ENCODE measurements at regions not wholly inside any gene's neighbourhood (a gene's known extent, or its start where the extent isn't known, plus 50 kb on each side); places are given as distances from the start of the nearest gene placed in this dataset.

DNA sequence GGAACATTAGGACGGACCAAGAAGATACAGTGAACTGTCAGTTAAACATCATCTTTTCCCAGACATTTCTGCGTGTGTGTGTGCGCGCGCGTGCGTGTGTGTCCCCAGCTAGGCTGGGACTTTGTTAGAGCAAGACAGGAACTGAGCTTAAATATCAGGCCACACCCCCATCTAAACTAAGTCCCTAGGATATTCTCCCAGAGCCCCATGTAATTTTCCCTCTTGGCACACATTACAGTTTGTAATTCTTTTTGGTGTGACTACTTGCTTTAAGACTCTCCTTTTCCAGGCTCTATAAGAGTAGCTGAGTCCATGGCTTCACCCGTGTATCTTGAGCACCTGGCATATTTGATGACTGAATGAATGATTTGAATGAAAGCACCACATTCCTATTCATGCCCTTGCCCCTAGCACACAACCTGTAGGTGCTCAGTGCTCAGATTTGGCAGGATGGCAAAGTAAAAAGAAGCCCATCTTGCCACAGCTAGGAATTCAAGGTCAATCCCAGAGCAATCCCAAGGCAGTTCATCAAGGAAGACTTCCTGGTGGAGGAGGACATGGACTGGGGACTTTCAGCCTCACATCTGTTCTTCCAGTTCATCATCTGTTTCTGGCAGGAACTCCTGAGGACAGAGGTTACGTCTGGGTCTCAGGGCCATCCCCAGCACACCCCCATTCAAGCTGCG is 69.2 kb downstream of the MRPL14 start (continued):
- TF ChIP-seq, protein P1, sequence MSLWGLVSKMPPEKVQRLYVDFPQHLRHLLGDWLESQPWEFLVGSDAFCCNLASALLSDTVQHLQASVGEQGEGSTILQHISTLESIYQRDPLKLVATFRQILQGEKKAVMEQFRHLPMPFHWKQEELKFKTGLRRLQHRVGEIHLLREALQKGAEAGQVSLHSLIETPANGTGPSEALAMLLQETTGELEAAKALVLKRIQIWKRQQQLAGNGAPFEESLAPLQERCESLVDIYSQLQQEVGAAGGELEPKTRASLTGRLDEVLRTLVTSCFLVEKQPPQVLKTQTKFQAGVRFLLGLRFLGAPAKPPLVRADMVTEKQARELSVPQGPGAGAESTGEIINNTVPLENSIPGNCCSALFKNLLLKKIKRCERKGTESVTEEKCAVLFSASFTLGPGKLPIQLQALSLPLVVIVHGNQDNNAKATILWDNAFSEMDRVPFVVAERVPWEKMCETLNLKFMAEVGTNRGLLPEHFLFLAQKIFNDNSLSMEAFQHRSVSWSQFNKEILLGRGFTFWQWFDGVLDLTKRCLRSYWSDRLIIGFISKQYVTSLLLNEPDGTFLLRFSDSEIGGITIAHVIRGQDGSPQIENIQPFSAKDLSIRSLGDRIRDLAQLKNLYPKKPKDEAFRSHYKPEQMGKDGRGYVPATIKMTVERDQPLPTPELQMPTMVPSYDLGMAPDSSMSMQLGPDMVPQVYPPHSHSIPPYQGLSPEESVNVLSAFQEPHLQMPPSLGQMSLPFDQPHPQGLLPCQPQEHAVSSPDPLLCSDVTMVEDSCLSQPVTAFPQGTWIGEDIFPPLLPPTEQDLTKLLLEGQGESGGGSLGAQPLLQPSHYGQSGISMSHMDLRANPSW (CRISPR knock-in tag; IDR thresholded peaks at IDR 0.05) = peak; percentile 46; the same call in 1 of the 2 replicates
- TF ChIP-seq YBX1 (IDR thresholded peaks at IDR 0.05) = no peak
- no peak for TF ChIP-seq RHOXF2B (CRISPR knock-in tag; conservative IDR thresholded peaks at IDR 0.05)
- TF ChIP-seq ZNF121 (CRISPR knock-in tag; conservative IDR thresholded peaks at IDR 0.05) = no peak
- TF ChIP-seq NR2C2 (CRISPR knock-in tag; IDR thresholded peaks at IDR 0.05) = no peak
- no peak for TF ChIP-seq NR2C2 (tag; IDR thresholded peaks at IDR 0.05)
- no peak for TF ChIP-seq BDP1 (IDR thresholded peaks at IDR 0.05; ENCODE audit: insufficient read depth, insufficient read length)
- TF ChIP-seq, protein P2, sequence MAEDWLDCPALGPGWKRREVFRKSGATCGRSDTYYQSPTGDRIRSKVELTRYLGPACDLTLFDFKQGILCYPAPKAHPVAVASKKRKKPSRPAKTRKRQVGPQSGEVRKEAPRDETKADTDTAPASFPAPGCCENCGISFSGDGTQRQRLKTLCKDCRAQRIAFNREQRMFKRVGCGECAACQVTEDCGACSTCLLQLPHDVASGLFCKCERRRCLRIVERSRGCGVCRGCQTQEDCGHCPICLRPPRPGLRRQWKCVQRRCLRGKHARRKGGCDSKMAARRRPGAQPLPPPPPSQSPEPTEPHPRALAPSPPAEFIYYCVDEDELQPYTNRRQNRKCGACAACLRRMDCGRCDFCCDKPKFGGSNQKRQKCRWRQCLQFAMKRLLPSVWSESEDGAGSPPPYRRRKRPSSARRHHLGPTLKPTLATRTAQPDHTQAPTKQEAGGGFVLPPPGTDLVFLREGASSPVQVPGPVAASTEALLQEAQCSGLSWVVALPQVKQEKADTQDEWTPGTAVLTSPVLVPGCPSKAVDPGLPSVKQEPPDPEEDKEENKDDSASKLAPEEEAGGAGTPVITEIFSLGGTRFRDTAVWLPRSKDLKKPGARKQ (CRISPR knock-in tag; IDR thresholded peaks at IDR 0.05) = 0 out of 2 replicates have a peak, but pooled peaks have one; percentile 30
- no peak for TF ChIP-seq GATAD2B (IDR thresholded peaks at IDR 0.05; ENCODE audit: borderline replicate concordance)
- no peak for TF ChIP-seq ZC3H4 (CRISPR knock-in tag; IDR thresholded peaks at IDR 0.05; ENCODE audit: borderline replicate concordance)
- TF ChIP-seq RBM22 (IDR thresholded peaks at IDR 0.05; ENCODE audit: low read depth, low read length, poor library complexity, severe bottlenecking) = no peak
- TF ChIP-seq RBM34 (IDR thresholded peaks at IDR 0.05; ENCODE audit: borderline replicate concordance, insufficient read depth, low read length) = no peak
- no peak for TF ChIP-seq NR2C1 (IDR thresholded peaks at IDR 0.05)
- no peak for TF ChIP-seq NR2C1 (tag; IDR thresholded peaks at IDR 0.05)
- TF ChIP-seq PURB (CRISPR knock-in tag; IDR thresholded peaks at IDR 0.05; ENCODE audit: low read depth) = no peak
- TF ChIP-seq FOXP1 (CRISPR knock-in tag; IDR thresholded peaks at IDR 0.05) = 0 out of 2 replicates have a peak, but pooled peaks have one; percentile 41
- no peak for TF ChIP-seq ZNF282 (CRISPR knock-in tag; IDR thresholded peaks at IDR 0.05)
- TF ChIP-seq EP400 (IDR thresholded peaks at IDR 0.05) = no peak
- no peak for TF ChIP-seq NFYB (IDR thresholded peaks at IDR 0.05; ENCODE audit: extremely low read depth, insufficient read length)
- no peak for TF ChIP-seq POLR2G (IDR thresholded peaks at IDR 0.05; ENCODE audit: low read depth, low read length)
- TF ChIP-seq, protein P3, sequence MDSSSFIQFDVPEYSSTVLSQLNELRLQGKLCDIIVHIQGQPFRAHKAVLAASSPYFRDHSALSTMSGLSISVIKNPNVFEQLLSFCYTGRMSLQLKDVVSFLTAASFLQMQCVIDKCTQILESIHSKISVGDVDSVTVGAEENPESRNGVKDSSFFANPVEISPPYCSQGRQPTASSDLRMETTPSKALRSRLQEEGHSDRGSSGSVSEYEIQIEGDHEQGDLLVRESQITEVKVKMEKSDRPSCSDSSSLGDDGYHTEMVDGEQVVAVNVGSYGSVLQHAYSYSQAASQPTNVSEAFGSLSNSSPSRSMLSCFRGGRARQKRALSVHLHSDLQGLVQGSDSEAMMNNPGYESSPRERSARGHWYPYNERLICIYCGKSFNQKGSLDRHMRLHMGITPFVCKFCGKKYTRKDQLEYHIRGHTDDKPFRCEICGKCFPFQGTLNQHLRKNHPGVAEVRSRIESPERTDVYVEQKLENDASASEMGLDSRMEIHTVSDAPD (CRISPR knock-in tag; IDR thresholded peaks at IDR 0.05) = no peak
- TF ChIP-seq ZNF766 (CRISPR knock-in tag; conservative IDR thresholded peaks at IDR 0.05) = no peak
- no peak for TF ChIP-seq NR1H2 (CRISPR knock-in tag; IDR thresholded peaks at IDR 0.05)

All from K562 (cell line).